ENCODE measurements at regions not wholly inside any gene's neighbourhood (a gene's known extent, or its start where the extent isn't known, plus 50 kb on each side); places are given as distances from the start of the nearest gene placed in this dataset.

DNA sequence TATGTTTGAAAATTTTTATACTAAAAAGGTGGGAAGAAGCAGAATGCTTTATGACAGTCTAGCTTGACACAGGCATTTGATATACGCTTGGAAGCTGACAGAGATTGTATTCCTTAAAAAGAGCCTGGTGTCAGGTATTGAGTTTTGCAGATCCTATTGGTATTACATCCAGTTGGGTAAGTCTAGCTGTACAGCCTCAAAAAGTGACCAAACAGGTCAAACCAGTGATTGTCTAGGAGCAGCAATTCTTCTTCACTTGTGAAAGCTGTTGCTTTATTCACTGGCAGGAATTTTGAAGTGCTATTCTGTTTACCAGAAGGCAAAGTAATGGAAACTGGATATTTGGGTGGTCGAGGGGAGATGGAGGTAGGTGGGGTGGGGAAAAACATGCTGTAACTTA is 77.5 kb downstream of the UCHL1 start:
- no peak for TF ChIP-seq GATA1 (IDR thresholded peaks at IDR 0.05; ENCODE audit: low read depth, low read length)
- no peak for TF ChIP-seq POLR2A (IDR thresholded peaks at IDR 0.05; ENCODE audit: low read length)
- DNase-seq, result no peak

- TF ChIP-seq GATA1 (IDR thresholded peaks at IDR 0.05; ENCODE audit: low read depth, low read length) (no peak), POLR2A (IDR thresholded peaks at IDR 0.05; ENCODE audit: low read length) (no peak)
- no peak for DNase-seq
Observed at GRCh38 chr4:41339812-41340809, 83.4 kb downstream of the UCHL1 start.

GRCh38 chr4:41346306-41347061 is 89.8 kb downstream of the UCHL1 start:
- TF ChIP-seq POLR2A (IDR thresholded peaks at IDR 0.05; ENCODE audit: low read length), result no peak
- no peak for TF ChIP-seq GATA1 (IDR thresholded peaks at IDR 0.05; ENCODE audit: low read depth, low read length)
- DNase-seq, result no peak

- TF ChIP-seq POLR2A (IDR thresholded peaks at IDR 0.05; ENCODE audit: low read length) (no peak), GATA1 (IDR thresholded peaks at IDR 0.05; ENCODE audit: low read depth, low read length) (no peak)
- DNase-seq, result no peak
Observed at GRCh38 chr4:41349021-41349420, 92.3 kb downstream of the UCHL1 start.

DNA sequence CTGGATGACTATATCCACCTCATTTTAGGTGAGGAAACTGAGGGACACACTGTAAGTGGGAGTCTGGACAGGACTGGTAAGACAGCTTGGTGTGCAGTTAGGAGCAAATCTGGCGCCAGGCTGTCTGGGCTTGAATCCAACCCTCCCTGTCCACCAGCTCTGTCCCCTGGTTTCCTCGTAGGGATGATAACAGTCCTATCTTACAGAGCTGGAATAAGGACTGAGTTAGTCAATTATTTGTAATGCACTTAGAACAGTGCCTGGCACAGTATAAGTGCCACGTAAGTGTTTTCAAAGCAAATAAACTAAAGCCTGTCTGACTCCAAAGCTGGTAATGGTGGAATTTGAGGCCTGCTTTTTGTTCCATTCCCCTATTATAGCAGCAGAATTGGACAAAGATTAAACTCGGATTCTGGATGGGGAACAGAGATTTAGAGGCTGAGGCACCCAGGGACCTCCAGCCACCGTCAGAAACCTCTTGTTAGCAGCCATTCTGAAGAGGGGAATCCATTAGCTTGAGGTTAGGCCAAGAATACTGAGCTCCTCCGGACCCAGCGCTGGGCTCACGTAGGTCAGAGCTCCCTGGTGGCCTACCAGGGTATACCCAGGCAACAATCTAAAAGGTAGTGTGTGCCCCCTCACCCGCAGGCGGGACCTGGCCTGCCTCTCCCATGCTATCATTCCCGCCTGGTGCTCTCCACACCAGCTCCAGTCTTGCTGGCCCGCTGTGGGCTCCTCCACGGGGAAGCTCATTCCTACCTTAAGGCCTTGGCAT is 102.1 kb downstream of the UCHL1 start:
- TF ChIP-seq GATA1 (IDR thresholded peaks at IDR 0.05; ENCODE audit: low read depth, low read length) (no peak), POLR2A (IDR thresholded peaks at IDR 0.05; ENCODE audit: low read length) (no peak)
- DNase-seq, result no peak

- DNase-seq, result no peak
- TF ChIP-seq POLR2A (IDR thresholded peaks at IDR 0.05; ENCODE audit: low read length) (no peak), GATA1 (IDR thresholded peaks at IDR 0.05; ENCODE audit: low read depth, low read length) (no peak)
Observed at GRCh38 chr4:41359422-41359775, 102.7 kb downstream of the UCHL1 start.

DNA sequence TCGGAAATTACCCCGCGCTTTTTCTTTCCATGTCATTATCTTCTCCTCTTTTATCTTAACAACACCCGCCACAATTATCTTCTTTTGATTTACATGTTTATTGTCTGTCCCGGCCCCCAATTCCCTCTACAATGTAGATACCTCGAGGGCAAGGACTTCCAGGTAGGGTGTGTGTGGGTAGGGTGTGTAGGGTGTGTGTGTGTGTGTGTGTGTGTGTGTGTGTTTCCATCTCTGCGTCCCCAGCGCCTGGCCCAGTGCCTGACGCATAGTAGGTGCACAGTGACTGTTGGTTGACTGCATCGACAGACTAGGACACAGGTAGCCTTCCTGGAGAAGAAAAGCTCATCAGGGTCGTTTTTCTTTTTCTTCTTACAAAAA is 103.1 kb downstream of the UCHL1 start:
- TF ChIP-seq POLR2A (IDR thresholded peaks at IDR 0.05; ENCODE audit: low read length), result no peak
- TF ChIP-seq GATA1 (IDR thresholded peaks at IDR 0.05; ENCODE audit: low read depth, low read length), result no peak
- no peak for DNase-seq

DNA sequence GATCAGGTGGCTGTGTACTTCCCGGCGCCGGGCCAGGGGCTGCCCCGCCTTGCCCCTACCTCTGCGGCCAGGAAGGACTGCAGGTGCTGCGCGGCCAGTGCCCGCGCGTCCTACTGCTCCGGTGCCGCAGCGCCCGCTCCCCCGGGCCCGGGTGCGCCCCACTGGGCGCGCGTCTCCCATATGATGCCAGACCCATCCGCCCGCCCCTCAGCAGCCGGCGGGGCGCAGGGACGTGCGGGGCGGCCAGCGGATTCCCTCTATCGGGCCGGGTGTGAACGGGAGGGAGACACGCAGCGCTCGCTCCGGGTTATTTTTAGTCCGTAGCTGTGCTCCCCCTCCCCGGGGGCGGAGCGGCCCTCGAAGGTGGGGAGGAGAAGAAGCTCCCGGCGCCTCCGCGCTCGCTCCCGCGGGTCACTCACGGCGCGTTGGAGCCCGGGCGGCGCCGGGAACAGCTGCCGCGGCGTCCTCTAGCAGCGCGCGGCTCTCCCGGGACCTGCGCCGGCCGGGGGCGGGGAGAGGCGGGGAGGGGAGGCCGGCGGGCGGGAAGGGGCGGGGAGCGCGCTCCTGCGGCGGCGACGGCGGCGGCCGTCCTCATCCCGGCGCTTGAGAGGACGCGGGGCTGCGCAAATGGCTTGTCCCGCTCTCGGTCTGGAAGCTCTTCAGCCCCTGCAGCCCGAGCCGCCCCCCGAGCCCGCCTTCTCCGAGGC is 103.6 kb downstream of the UCHL1 start:
- no peak for DNase-seq
- TF ChIP-seq GATA1 (IDR thresholded peaks at IDR 0.05; ENCODE audit: low read depth, low read length) (no peak), POLR2A (IDR thresholded peaks at IDR 0.05; ENCODE audit: low read length) (no peak)

DNA sequence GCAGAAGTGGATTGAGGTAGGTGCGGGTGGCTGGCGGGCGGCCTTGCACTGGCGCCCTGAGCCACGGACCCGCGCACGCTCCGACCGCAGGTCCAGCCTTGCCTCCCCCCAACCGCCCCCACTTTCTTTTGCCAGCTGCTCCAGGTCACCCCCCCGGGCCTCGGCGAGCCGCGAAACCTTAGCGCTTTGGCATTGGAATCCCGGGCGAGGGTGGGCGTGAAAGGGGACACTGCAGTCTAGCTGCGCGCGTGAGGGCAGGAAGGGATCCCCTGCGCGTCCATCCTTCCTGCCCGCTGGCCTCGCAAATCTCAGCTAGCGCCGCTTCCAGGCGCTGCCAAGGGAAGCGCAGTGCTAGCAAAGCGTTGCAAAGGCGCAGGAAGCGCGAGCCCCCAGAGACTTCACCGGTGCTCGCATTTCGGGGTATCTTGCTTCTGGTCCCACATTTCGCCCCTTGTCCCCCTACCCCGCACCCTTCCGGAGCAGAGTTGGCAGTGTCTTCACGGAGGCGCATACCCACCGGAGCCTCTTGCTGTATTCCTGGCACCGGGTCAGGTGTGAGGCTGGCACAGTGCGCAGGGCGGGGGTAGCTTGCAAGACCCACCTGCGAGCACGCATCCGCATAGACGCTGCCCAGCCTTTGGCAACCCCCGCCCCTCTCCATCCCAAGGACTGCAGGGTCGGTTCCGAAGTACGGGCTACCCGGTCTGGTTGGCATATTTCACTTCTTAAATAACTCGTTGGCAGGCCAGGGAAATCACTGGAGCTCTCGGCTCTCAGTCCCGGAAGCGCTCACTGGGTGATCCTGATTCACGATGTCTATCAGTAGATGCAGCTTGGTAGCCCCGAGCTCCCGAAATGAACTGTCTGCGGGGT is 104.4 kb downstream of the UCHL1 start:
- no peak for TF ChIP-seq POLR2A (IDR thresholded peaks at IDR 0.05; ENCODE audit: low read length)
- TF ChIP-seq GATA1 (IDR thresholded peaks at IDR 0.05; ENCODE audit: low read depth, low read length), result no peak
- DNase-seq, result no peak

DNA sequence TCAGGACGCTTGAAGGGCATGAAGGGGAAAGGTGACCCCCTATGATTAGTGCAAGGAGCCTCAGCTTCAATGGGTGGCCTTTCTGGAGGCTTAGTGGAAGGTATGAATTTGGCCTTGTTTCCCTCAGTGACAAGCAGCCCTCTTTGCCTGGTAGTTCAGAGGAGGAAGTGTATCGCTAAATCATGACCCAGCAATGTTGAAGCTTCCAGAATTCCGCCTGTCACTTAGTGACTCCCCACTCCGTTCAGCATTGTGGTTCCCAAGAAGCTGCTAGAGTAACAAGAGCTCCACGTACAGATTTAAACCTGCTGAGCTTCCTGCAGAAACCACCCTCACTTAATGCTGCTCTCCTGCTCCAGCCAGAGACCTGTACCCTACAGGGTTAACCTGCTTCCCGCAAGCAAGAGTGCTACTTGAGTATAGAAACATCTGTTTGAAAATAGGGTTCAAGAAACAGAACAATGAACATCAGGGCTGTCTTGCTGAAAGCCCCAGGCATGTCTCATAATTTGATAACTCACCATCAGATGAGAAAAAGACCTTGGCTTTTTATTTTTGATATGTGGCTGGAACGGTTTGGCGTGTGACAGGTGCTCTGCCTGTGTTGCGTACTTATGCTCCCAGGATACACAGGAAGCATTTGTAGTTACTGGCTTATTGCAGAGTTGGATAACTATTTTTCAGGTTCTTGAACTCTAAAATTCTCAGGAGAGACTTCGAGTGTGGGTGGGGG is 105.2 kb downstream of the UCHL1 start:
- no peak for TF ChIP-seq POLR2A (IDR thresholded peaks at IDR 0.05; ENCODE audit: low read length)
- TF ChIP-seq GATA1 (IDR thresholded peaks at IDR 0.05; ENCODE audit: low read depth, low read length), result no peak
- DNase-seq, result no peak

DNA sequence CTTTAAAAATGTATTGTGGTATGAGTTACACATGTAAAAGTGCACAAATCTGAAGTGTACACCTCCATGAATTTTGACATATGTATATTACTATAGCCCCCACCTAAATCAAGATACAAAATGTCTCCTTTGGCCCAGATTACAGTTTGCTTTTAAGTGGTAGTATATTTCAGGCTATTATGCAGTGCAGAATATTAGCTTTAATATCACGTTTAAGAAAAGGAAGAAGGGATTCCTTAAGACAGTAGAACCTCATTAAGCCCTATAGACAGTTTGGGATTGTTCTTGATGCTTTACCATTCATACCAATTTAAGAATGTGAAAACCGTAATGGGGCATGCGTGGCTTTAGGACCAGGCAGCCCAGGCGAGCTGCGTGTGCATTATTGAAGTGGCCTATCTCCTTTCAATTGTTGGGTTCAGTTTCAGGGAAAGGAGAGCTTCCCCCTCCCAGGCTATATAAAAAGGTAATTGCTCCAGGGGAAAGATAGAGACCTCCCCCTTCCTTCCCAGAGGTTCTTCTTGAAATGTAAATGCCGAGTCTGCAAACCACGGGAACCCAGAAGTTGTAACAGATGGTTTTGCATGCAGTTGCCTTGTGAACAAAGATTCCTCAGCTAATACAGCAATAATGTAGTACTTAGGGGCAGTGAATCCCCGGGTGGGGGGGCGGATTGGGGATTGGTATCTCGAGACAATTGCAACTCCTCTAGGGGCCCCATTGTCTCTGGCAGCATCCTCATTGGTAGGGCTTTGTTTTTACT is 106.1 kb downstream of the UCHL1 start:
- DNase-seq, result no peak
- no peak for TF ChIP-seq POLR2A (IDR thresholded peaks at IDR 0.05; ENCODE audit: low read length)
- TF ChIP-seq GATA1 (IDR thresholded peaks at IDR 0.05; ENCODE audit: low read depth, low read length), result no peak

All from erythroblast (primary cell).